ENCODE measurements at regions not wholly inside any gene's neighbourhood (a gene's known extent, or its start where the extent isn't known, plus 50 kb on each side); places are given as distances from the start of the nearest gene placed in this dataset.

DNA sequence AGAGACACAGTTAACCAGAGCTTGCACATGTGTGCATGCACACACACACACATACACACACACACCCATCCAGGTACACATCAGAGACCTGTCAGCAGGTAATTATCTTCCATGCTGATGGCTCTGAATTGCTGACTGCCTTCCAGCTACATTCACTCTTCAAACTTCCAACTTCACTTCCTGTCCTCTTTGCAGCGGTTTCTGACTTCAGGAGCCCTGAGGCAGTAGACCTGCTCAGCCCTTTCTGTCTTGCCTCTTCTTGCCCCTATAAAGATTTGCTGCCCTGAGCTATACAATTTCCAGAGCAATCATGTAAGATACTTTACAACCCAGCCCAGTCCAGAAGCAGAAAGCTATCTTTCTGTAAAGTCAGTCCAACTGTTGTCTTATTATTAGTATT, 310.2 kb downstream of the FGFR2 start:
- Histone ChIP-seq H3K27me3 (ENCODE audit: insufficient read depth, low read depth, low read length) (peaks cover 6% of the 10 kb centered on the region), H3K9me3 (ENCODE audit: low read length) (no peaks in the 10 kb centered on the region), H3K9me2 (ENCODE audit: insufficient read depth, low read length) (no peaks in the 10 kb centered on the region), H3K4me3 (ENCODE audit: low read length) (no peak overlapping the region), H2AFZ (ENCODE audit: low read depth, low read length) (no peak overlapping the region), H3K79me2 (replicated peaks; ENCODE audit: insufficient read depth, low read length) (no peaks in the 10 kb centered on the region), H3K36me3 (ENCODE audit: insufficient read depth, low read length) (no peaks in the 10 kb centered on the region), H3K27ac (ENCODE audit: low read length) (no peak overlapping the region), H3F3A (ENCODE audit: insufficient read depth, low read length, poor library complexity, severe bottlenecking) (no peaks in the 10 kb centered on the region), H4K20me1 (ENCODE audit: insufficient read depth) (no peaks in the 10 kb centered on the region), H3K4me2 (ENCODE audit: low read length) (no peak overlapping the region), H3K9ac (ENCODE audit: low read length) (no peak overlapping the region)
- TF ChIP-seq POLR2AphosphoS5 (IDR thresholded peaks at IDR 0.05) (peak; percentile 20), EP300 (conservative IDR thresholded peaks at IDR 0.05; ENCODE audit: poor library complexity, severe bottlenecking) (peak; percentile 28), RAD21 (conservative IDR thresholded peaks at IDR 0.05) (no peak)

DNA sequence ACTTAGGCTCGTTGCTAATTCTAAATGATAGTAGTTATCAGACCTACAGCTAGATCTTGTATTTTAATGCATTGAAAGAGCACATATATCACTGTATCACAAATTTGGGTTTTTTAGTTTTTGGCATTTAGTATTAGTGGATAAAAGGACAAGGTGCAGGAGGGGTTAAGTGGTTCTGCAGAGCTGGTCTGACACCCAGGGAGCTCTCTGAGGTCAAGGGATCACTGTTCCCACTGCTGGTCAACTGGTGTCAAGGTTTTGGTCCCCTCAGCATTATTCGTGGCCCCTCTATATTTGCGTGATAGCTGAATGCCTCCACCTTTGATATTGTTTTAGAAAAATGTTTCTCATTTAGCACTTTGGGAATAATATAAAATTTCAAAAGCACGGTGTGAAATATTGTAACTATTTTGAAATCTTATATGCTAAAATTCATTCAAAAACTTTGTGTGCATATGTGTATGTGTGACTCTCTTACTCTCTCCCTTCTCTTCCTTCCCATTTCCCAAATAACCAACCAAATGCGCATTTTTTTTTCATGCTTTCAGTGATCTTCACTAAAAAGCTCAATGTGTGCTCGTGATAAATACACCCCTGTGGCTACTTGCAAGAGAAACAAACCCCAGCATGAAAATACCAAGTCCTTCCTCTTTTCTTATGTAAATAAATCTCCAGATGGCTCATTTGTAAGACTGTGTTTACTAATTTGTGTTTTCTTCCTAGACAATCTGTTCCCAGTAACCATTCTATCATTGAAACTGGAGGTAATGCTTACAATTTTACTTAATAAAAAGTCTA, 309.2 kb downstream of the FGFR2 start:
- H4K20me1 ChIP-seq (ENCODE audit: insufficient read depth): no peaks in the 10 kb centered on the region
- no peak for TF ChIP-seq RAD21 (conservative IDR thresholded peaks at IDR 0.05)
- no peak for TF ChIP-seq EZH2 (IDR thresholded peaks at IDR 0.05; ENCODE audit: borderline replicate concordance, insufficient read depth, low read length, poor library complexity, severe bottlenecking)
- H2AFZ ChIP-seq (ENCODE audit: low read depth, low read length): no peak overlapping the region
- no peak overlapping the region for H3K4me2 ChIP-seq (ENCODE audit: low read length)
- H3K36me3 ChIP-seq (ENCODE audit: insufficient read depth, low read length): no peaks in the 10 kb centered on the region
- H3K9me3 ChIP-seq (ENCODE audit: low read length): no peaks in the 10 kb centered on the region
- H3K4me3 ChIP-seq (ENCODE audit: low read length): no peak overlapping the region
- H3K27me3 ChIP-seq (ENCODE audit: insufficient read depth, low read depth, low read length): peaks cover 6% of the 10 kb centered on the region
- no peaks in the 10 kb centered on the region for H3F3A ChIP-seq (ENCODE audit: insufficient read depth, low read length, poor library complexity, severe bottlenecking)
- no peaks in the 10 kb centered on the region for H3K9me2 ChIP-seq (ENCODE audit: insufficient read depth, low read length)
- no peak overlapping the region for H3K9ac ChIP-seq (ENCODE audit: low read length)
- H3K79me2 ChIP-seq (replicated peaks; ENCODE audit: insufficient read depth, low read length): no peaks in the 10 kb centered on the region
- H3K27ac ChIP-seq (ENCODE audit: low read length): no peak overlapping the region

DNA sequence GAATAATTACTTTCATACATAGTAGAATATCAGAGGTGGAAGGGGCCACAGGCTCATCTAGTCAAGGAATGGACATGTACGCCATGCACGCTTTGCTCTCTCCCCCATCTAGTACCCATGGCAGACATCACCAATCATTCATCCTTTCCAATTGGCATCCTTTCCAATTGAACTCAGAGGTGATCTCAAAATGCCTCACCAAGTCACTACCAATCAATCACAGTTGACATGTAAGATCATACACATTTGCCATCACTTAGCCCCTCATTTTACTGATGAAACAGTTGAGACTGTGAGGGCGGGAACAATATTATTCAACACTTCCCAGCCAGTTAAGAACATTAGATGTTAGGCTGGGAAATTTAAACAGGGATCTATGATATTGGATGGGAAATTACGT, 308.4 kb downstream of the FGFR2 start:
- no peak overlapping the region for H3K27ac ChIP-seq (ENCODE audit: low read length)
- H3K36me3 ChIP-seq (ENCODE audit: insufficient read depth, low read length): no peaks in the 10 kb centered on the region
- TF ChIP-seq, protein P1, sequence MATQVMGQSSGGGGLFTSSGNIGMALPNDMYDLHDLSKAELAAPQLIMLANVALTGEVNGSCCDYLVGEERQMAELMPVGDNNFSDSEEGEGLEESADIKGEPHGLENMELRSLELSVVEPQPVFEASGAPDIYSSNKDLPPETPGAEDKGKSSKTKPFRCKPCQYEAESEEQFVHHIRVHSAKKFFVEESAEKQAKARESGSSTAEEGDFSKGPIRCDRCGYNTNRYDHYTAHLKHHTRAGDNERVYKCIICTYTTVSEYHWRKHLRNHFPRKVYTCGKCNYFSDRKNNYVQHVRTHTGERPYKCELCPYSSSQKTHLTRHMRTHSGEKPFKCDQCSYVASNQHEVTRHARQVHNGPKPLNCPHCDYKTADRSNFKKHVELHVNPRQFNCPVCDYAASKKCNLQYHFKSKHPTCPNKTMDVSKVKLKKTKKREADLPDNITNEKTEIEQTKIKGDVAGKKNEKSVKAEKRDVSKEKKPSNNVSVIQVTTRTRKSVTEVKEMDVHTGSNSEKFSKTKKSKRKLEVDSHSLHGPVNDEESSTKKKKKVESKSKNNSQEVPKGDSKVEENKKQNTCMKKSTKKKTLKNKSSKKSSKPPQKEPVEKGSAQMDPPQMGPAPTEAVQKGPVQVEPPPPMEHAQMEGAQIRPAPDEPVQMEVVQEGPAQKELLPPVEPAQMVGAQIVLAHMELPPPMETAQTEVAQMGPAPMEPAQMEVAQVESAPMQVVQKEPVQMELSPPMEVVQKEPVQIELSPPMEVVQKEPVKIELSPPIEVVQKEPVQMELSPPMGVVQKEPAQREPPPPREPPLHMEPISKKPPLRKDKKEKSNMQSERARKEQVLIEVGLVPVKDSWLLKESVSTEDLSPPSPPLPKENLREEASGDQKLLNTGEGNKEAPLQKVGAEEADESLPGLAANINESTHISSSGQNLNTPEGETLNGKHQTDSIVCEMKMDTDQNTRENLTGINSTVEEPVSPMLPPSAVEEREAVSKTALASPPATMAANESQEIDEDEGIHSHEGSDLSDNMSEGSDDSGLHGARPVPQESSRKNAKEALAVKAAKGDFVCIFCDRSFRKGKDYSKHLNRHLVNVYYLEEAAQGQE (IDR thresholded peaks at IDR 0.05; ENCODE audit: borderline replicate concordance): no peak
- peak; percentile 72 for TF ChIP-seq EP300 (conservative IDR thresholded peaks at IDR 0.05; ENCODE audit: poor library complexity, severe bottlenecking)
- TF ChIP-seq POLR2AphosphoS5 (IDR thresholded peaks at IDR 0.05): peak; percentile 27
- no peak for TF ChIP-seq RAD21 (conservative IDR thresholded peaks at IDR 0.05)
- H3F3A ChIP-seq (ENCODE audit: insufficient read depth, low read length, poor library complexity, severe bottlenecking): no peaks in the 10 kb centered on the region
- H3K27me3 ChIP-seq (ENCODE audit: insufficient read depth, low read depth, low read length): peaks cover 6% of the 10 kb centered on the region
- no peak overlapping the region for H3K4me3 ChIP-seq (ENCODE audit: low read length)
- H2AFZ ChIP-seq (ENCODE audit: low read depth, low read length): no peak overlapping the region
- H3K4me2 ChIP-seq (ENCODE audit: low read length): no peak overlapping the region
- H3K9me2 ChIP-seq (ENCODE audit: insufficient read depth, low read length): no peaks in the 10 kb centered on the region
- no peak overlapping the region for H3K9ac ChIP-seq (ENCODE audit: low read length)
- H4K20me1 ChIP-seq (ENCODE audit: insufficient read depth): no peaks in the 10 kb centered on the region
- H3K79me2 ChIP-seq (replicated peaks; ENCODE audit: insufficient read depth, low read length): no peaks in the 10 kb centered on the region
- no peaks in the 10 kb centered on the region for H3K9me3 ChIP-seq (ENCODE audit: low read length)
